ENCODE measurements at regions not wholly inside any gene's neighbourhood (a gene's known extent, or its start where the extent isn't known, plus 50 kb on each side); places are given as distances from the start of the nearest gene placed in this dataset.

GRCh38 chr15:87374339-87374738, 882.2 kb downstream of the NTRK3 start:
- Histone ChIP-seq H2AFZ (ENCODE audit: low read length) (no peak overlapping the region), H3K4me3 (replicated peaks in 1 of 3; ENCODE audit: insufficient read depth in 1 of 3, low read depth in 2 of 3, low read length in 3 of 3) (no peak overlapping the region), H3K4me1 (ENCODE audit: insufficient read depth, low read length) (no peaks in the 10 kb centered on the region), H3K4me2 (ENCODE audit: low read depth, low read length) (no peak overlapping the region), H3K79me2 (ENCODE audit: insufficient read depth, low read length) (no peaks in the 10 kb centered on the region), H3K36me3 (replicated peaks in 1 of 2; ENCODE audit: control insufficient read depth in 1 of 2, insufficient read depth in 2 of 2, low read length in 2 of 2) (no peaks in the 10 kb centered on the region), H3K27me3 (ENCODE audit: control insufficient read depth in 1 of 2, insufficient read depth in 2 of 2, low read length in 2 of 2) (no peaks in the 10 kb centered on the region), H3K9me3 (ENCODE audit: low read length) (peaks cover 87% of the 10 kb centered on the region), H3K9ac (ENCODE audit: insufficient read depth, low read depth, low read length) (no peak overlapping the region), H3K27ac (ENCODE audit: extremely low read length, insufficient read depth, low read length) (no peak overlapping the region), H4K20me1 (ENCODE audit: insufficient read depth, low read length) (no peaks in the 10 kb centered on the region)
- in situ Hi-C loops (cut with HindIII; ENCODE audit: extremely low pct_ligation_motif_present, low pct_unique_long_range_greater_than_20kb): no loop called here
- FAIRE-seq: no peak
- WGBS (ENCODE audit: low lambda C conversion rate): 2% methylated on average over 3 of the region's 3 CpGs
- ChIA-PET CTCF (ENCODE audit: low intra/inter-chr PET ratio, low total read pairs) (no interaction called here), POLR2A (no interaction called here)
- intact Hi-C loops (cut with micrococcal nuclease; ENCODE audit: unreplicated experiment): no loop called here
- BruUV-seq (replicated peaks): no TSS peak
- ATAC-seq: no peak
- DNase-seq (ENCODE audit: low spot score): no peak
- TF ChIP-seq ZFP90 (CRISPR knock-in tag; IDR thresholded peaks at IDR 0.05; ENCODE audit: borderline replicate concordance) (no peak), FOXJ3 (CRISPR knock-in tag; IDR thresholded peaks at IDR 0.05; ENCODE audit: borderline replicate concordance) (no peak)
- TF ChIP-seq, protein P1, sequence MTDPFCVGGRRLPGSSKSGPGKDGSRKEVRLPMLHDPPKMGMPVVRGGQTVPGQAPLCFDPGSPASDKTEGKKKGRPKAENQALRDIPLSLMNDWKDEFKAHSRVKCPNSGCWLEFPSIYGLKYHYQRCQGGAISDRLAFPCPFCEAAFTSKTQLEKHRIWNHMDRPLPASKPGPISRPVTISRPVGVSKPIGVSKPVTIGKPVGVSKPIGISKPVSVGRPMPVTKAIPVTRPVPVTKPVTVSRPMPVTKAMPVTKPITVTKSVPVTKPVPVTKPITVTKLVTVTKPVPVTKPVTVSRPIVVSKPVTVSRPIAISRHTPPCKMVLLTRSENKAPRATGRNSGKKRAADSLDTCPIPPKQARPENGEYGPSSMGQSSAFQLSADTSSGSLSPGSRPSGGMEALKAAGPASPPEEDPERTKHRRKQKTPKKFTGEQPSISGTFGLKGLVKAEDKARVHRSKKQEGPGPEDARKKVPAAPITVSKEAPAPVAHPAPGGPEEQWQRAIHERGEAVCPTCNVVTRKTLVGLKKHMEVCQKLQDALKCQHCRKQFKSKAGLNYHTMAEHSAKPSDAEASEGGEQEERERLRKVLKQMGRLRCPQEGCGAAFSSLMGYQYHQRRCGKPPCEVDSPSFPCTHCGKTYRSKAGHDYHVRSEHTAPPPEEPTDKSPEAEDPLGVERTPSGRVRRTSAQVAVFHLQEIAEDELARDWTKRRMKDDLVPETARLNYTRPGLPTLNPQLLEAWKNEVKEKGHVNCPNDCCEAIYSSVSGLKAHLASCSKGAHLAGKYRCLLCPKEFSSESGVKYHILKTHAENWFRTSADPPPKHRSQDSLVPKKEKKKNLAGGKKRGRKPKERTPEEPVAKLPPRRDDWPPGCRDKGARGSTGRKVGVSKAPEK (CRISPR knock-in tag; IDR thresholded peaks at IDR 0.05; ENCODE audit: borderline replicate concordance): no peak

DNA sequence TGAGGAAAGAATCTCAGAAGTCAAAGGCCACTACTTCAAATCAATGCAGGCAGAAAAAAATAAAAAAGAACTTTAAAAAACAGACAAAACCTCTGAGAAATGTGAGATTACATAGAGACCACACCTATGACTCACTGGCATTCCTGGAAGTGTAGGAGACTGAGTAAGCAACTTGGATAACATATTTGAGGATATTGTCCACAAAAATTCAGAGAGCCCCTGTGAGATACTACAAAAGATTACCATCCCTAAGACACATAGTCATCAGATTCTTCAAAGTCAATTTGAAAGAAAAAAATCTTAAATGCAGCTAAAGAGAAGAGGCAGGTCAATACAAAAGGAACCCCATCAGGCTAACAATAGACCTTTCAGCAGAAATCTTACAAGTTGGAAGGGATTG, 887.3 kb downstream of the NTRK3 start:
- intact Hi-C loops (cut with micrococcal nuclease; ENCODE audit: unreplicated experiment) (no loop called here), in situ Hi-C loops (cut with HindIII; ENCODE audit: extremely low pct_ligation_motif_present, low pct_unique_long_range_greater_than_20kb) (no loop called here)
- H3K4me1 ChIP-seq (ENCODE audit: insufficient read depth, low read length): no peaks in the 10 kb centered on the region
- H3K36me3 ChIP-seq (replicated peaks in 1 of 2; ENCODE audit: control insufficient read depth in 1 of 2, insufficient read depth in 2 of 2, low read length in 2 of 2): no peaks in the 10 kb centered on the region
- no peaks in the 10 kb centered on the region for H3K27me3 ChIP-seq (ENCODE audit: control insufficient read depth in 1 of 2, insufficient read depth in 2 of 2, low read length in 2 of 2)
- H2AFZ ChIP-seq (ENCODE audit: low read length): no peak overlapping the region
- peaks cover 98% of the 10 kb centered on the region for H3K9me3 ChIP-seq (ENCODE audit: low read length)
- BruUV-seq (replicated peaks): no TSS peak
- no peak overlapping the region for H3K4me2 ChIP-seq (ENCODE audit: low read depth, low read length)
- ChIA-PET CTCF (ENCODE audit: low intra/inter-chr PET ratio, low total read pairs) (no interaction called here), POLR2A (no interaction called here)
- H3K9ac ChIP-seq (ENCODE audit: insufficient read depth, low read depth, low read length): no peak overlapping the region
- H3K4me3 ChIP-seq (replicated peaks in 1 of 3; ENCODE audit: insufficient read depth in 1 of 3, low read depth in 2 of 3, low read length in 3 of 3): no peak overlapping the region
- ATAC-seq (no peak), FAIRE-seq (no peak), DNase-seq (ENCODE audit: low spot score) (no peak)
- no peaks in the 10 kb centered on the region for H4K20me1 ChIP-seq (ENCODE audit: insufficient read depth, low read length)
- H3K79me2 ChIP-seq (ENCODE audit: insufficient read depth, low read length): no peaks in the 10 kb centered on the region
- H3K27ac ChIP-seq (ENCODE audit: extremely low read length, insufficient read depth, low read length): no peak overlapping the region
- TF ChIP-seq ATF6 (CRISPR knock-in tag; conservative IDR thresholded peaks at IDR 0.05) (no peak), HNRNPK (IDR thresholded peaks at IDR 0.05; ENCODE audit: low read depth, low read length, poor library complexity, severe bottlenecking) (no peak), FLYWCH1 (CRISPR knock-in tag; IDR thresholded peaks at IDR 0.05) (no peak), CENPT (CRISPR knock-in tag; IDR thresholded peaks at IDR 0.05; ENCODE audit: low read depth) (no peak), ZNF678 (CRISPR knock-in tag; IDR thresholded peaks at IDR 0.05) (no peak), ZNF367 (CRISPR knock-in tag; IDR thresholded peaks at IDR 0.05; ENCODE audit: borderline replicate concordance) (no peak), JUND (CRISPR knock-in tag; IDR thresholded peaks at IDR 0.05) (no peak), LRRFIP1 (CRISPR knock-in tag; conservative IDR thresholded peaks at IDR 0.05) (no peak), ONECUT2 (CRISPR knock-in tag; IDR thresholded peaks at IDR 0.05) (no peak), ZNF256 (CRISPR knock-in tag; conservative IDR thresholded peaks at IDR 0.05) (no peak)

Data from HepG2 (cell line).